ENCODE measurements at regions not wholly inside any gene's neighbourhood (a gene's known extent, or its start where the extent isn't known, plus 50 kb on each side); places are given as distances from the start of the nearest gene placed in this dataset.
A peak's percentile ranks its signal among the peaks of the same experiment; 100 is the strongest.

GRCh38 chr5:27810458-27810857, 772.1 kb upstream of the CDH9 start:
- Mint-ChIP-seq H3K4me1 (peaks cover 12% of the 10 kb centered on the region), H3K4me3 (no peak overlapping the region), H3K27me3 (ENCODE audit: low read depth) (no peaks in the 10 kb centered on the region), H3K27ac (peak overlapping the region in 2 of 3 experiments; percentile 42 to 66), H3K9me3 (no peaks in the 10 kb centered on the region), H3K36me3 (ENCODE audit: low read depth) (no peaks in the 10 kb centered on the region)
- TF ChIP-seq, protein P1, sequence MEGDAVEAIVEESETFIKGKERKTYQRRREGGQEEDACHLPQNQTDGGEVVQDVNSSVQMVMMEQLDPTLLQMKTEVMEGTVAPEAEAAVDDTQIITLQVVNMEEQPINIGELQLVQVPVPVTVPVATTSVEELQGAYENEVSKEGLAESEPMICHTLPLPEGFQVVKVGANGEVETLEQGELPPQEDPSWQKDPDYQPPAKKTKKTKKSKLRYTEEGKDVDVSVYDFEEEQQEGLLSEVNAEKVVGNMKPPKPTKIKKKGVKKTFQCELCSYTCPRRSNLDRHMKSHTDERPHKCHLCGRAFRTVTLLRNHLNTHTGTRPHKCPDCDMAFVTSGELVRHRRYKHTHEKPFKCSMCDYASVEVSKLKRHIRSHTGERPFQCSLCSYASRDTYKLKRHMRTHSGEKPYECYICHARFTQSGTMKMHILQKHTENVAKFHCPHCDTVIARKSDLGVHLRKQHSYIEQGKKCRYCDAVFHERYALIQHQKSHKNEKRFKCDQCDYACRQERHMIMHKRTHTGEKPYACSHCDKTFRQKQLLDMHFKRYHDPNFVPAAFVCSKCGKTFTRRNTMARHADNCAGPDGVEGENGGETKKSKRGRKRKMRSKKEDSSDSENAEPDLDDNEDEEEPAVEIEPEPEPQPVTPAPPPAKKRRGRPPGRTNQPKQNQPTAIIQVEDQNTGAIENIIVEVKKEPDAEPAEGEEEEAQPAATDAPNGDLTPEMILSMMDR (IDR thresholded peaks at IDR 0.05; ENCODE audit: unreplicated experiment in 3 of 3) = no peak

- no peak overlapping the region for H3K27ac Mint-ChIP-seq
- peaks cover 15% of the 10 kb centered on the region for H3K9me3 Mint-ChIP-seq
- peaks cover 1% of the 10 kb centered on the region for H3K4me1 Mint-ChIP-seq
- TF ChIP-seq, protein P1 (IDR thresholded peaks at IDR 0.05; ENCODE audit: unreplicated experiment in 3 of 3) = no peak
- H3K4me3 Mint-ChIP-seq = no peak overlapping the region
- H3K36me3 Mint-ChIP-seq (ENCODE audit: low read depth) = no peaks in the 10 kb centered on the region
- no peaks in the 10 kb centered on the region for H3K27me3 Mint-ChIP-seq (ENCODE audit: low read depth)
Observed at GRCh38 chr5:27797220-27797619, 758.8 kb upstream of the CDH9 start.

GRCh38 chr5:27788184-27788583, 749.8 kb upstream of the CDH9 start:
- Mint-ChIP-seq H3K27ac (no peak overlapping the region), H3K36me3 (ENCODE audit: low read depth) (no peaks in the 10 kb centered on the region), H3K4me3 (no peak overlapping the region), H3K4me1 (peaks cover 4% of the 10 kb centered on the region), H3K27me3 (ENCODE audit: low read depth) (no peaks in the 10 kb centered on the region), H3K9me3 (no peaks in the 10 kb centered on the region)
- TF ChIP-seq, protein P1 (IDR thresholded peaks at IDR 0.05; ENCODE audit: unreplicated experiment in 3 of 3) = no peak

DNA sequence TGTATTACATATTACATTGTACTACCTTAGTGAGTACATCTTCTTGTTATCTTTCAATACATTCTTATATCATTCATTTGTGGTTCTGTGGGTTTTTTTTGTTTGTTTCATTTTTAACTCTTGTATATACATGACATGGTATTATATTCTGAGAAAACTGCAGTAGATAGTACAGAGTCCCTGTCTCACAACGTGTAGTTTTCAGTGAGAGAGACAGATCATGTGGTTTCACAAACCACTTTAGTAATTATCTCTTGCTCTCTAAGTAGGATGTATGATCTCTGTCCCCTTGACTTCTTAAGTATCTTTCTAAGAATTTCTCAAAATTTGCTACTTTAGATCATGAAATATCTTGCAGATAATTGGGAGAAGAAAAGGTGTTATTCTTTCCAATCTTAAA, 745.9 kb upstream of the CDH9 start:
- no peaks in the 10 kb centered on the region for H3K27me3 Mint-ChIP-seq (ENCODE audit: low read depth)
- no peaks in the 10 kb centered on the region for H3K9me3 Mint-ChIP-seq
- no peaks in the 10 kb centered on the region for H3K4me1 Mint-ChIP-seq
- H3K36me3 Mint-ChIP-seq (ENCODE audit: low read depth) = no peaks in the 10 kb centered on the region
- TF ChIP-seq, protein P1 (IDR thresholded peaks at IDR 0.05; ENCODE audit: unreplicated experiment in 3 of 3) = no peak
- H3K27ac Mint-ChIP-seq = no peak overlapping the region
- no peak overlapping the region for H3K4me3 Mint-ChIP-seq

- Mint-ChIP-seq H3K4me1 (no peaks in the 10 kb centered on the region), H3K27me3 (ENCODE audit: low read depth) (no peaks in the 10 kb centered on the region), H3K27ac (no peak overlapping the region), H3K36me3 (ENCODE audit: low read depth) (no peaks in the 10 kb centered on the region), H3K9me3 (no peaks in the 10 kb centered on the region), H3K4me3 (no peak overlapping the region)
- TF ChIP-seq, protein P1 (IDR thresholded peaks at IDR 0.05; ENCODE audit: unreplicated experiment in 3 of 3) = no peak
Observed at GRCh38 chr5:27778121-27778520, 739.7 kb upstream of the CDH9 start.

DNA sequence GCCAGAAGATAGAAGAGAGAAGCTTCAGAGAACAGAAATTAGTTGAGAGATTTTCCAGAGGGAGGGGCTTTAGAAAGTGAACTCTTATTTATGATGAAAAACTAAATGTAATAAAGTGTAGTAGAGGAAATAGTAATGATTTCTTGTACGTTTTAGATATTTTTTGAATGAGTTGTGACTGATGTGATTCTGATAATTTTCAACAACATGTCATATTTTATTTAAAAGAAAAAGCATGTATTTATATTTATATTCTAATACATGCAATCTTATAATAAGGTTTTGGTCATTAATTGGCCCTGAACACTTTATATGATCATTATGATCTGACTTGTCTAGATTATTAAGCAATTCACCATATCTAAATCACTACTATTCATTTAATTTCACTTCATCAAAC, 735.2 kb upstream of the CDH9 start:
- H3K36me3 Mint-ChIP-seq (ENCODE audit: low read depth) = no peaks in the 10 kb centered on the region
- no peak overlapping the region for H3K27ac Mint-ChIP-seq
- H3K4me1 Mint-ChIP-seq = no peaks in the 10 kb centered on the region

More for the DNA sequence above, 735.2 kb upstream of the CDH9 start:
- Mint-ChIP-seq H3K4me3 (no peak overlapping the region), H3K9me3 (no peaks in the 10 kb centered on the region), H3K27me3 (ENCODE audit: low read depth) (no peaks in the 10 kb centered on the region)
- TF ChIP-seq, protein P1 (IDR thresholded peaks at IDR 0.05; ENCODE audit: unreplicated experiment in 3 of 3) = no peak

Measured in nephron (organoid).